Loucy (cell line): ENCODE measurements at regions not wholly inside any gene's neighbourhood (a gene's known extent, or its start where the extent isn't known, plus 50 kb on each side); places are given as distances from the start of the nearest gene placed in this dataset.

Experiments used
- EZH2phosphoT487 ChIP-seq: fragments of 200-600 bp; IDR thresholded peaks from 2 replicates; pipeline ENCODE4 v1.6.1; 2018; ENCODE audit warnings: antibody characterized with exemption, mild to moderate bottlenecking, moderate library complexity, borderline replicate concordance
- TF ChIP-seq, protein P1 (sequence below): fragments of 200-600 bp; sonication (generic); conservative IDR thresholded peaks from 2 replicates; pipeline ENCODE4 v1.5.1; 2014; ENCODE audit warnings: mild to moderate bottlenecking, antibody characterized with exemption, low read length

DNA sequence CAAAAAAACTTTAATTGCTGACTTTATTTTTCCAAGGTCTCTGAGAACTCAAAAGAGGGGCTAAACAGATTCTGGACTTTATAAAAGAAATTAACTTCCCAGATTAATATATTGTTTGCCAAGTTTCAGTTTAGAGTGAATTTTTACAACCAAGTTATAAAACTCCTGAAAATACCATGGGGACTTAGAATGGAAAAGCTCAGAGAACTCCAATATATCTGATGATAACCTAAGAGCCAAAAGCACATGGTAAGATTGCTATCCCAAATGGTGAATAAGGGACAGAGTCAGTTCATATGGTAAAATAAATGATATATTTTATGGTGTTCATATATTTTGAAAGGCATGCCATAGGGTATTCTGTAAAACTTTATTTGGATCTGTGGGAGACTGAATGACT, 470.9 kb downstream of the TTLL7 start:
- TF ChIP-seq, protein P1, sequence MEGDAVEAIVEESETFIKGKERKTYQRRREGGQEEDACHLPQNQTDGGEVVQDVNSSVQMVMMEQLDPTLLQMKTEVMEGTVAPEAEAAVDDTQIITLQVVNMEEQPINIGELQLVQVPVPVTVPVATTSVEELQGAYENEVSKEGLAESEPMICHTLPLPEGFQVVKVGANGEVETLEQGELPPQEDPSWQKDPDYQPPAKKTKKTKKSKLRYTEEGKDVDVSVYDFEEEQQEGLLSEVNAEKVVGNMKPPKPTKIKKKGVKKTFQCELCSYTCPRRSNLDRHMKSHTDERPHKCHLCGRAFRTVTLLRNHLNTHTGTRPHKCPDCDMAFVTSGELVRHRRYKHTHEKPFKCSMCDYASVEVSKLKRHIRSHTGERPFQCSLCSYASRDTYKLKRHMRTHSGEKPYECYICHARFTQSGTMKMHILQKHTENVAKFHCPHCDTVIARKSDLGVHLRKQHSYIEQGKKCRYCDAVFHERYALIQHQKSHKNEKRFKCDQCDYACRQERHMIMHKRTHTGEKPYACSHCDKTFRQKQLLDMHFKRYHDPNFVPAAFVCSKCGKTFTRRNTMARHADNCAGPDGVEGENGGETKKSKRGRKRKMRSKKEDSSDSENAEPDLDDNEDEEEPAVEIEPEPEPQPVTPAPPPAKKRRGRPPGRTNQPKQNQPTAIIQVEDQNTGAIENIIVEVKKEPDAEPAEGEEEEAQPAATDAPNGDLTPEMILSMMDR: no peak
- no peak for TF ChIP-seq EZH2phosphoT487
